K562 (cell line): ENCODE measurements at regions not wholly inside any gene's neighbourhood (a gene's known extent, or its start where the extent isn't known, plus 50 kb on each side); places are given as distances from the start of the nearest gene placed in this dataset.
A peak's percentile ranks its signal among the peaks of the same experiment; 100 is the strongest.

Experiments used
- ATAC-seq: fragments of 200-7000 bp; cut with Tn5 transposase; 3 replicates; pipeline ENCODE4 v1.9.1; 2020; ENCODE audit warnings: moderate library complexity
- BruUV-seq: library from RNA; stranded (reverse); fragments of 400-500 nt; replicated peaks from 2 replicates; lab custom pipeline; 2021; lab: Mats Ljungman, UMichigan
- CTCF ChIA-PET: fragments of 300-600 bp; formaldehyde crosslinking; extraction: SDS; loops from one replicate; lab custom pipeline; 2021; ENCODE audit warnings: low intra/inter-chr PET ratio; lab: Yijun Ruan, JAX
- POLR2A ChIA-PET: fragments of 300-600, 350-650 bp; sonication (Branson Sonifier 250); formaldehyde crosslinking; extraction: SDS; loops from one replicate; lab custom pipeline; 2021; ENCODE audit warnings: antibody characterized with exemption, inconsistent platforms; lab: Yijun Ruan, JAX
- DNase-seq, 4 experiments: peaks; one replicate each; pipeline versions ENCODE4 v3.0.0 to v3.0.0-alpha.2; 2011 to 2018; ENCODE audit warnings: low spot score in 3 of 4, mixed read lengths in 3 of 4; ENCODE audit errors: extremely low read depth in 1 of 4
- FAIRE-seq: peaks from 2 replicates; lab custom pipeline; 2011; peaks lifted over from hg19 to GRCh38; lab: Jason Lieb, UNC
- H2AFZ ChIP-seq: 2 replicates; pipeline ENCODE4 v1.6.0; 2011; ENCODE audit warnings: low read depth, low read length, control low read depth, inconsistent platforms
- H3K27ac ChIP-seq: fragments of 200-600 bp; 3 replicates; pipeline ENCODE4 v1.8.0; 2011; ENCODE audit warnings: low read depth, mild to moderate bottlenecking, control low read depth, inconsistent platforms, low read length, moderate library complexity, mixed read lengths; ENCODE audit errors: extremely low read depth
- H3K27me3 ChIP-seq, 2 experiments: fragments of 300-600 bp in 1 of 2; 2 replicates in 1 of 2; 3 replicates in 1 of 2; pipeline versions ENCODE4 v1.6.0 to v1.8.0; 2011; ENCODE audit warnings: inconsistent platforms in 2 of 2, low read length in 2 of 2, mild to moderate bottlenecking in 1 of 2, mixed read lengths in 1 of 2, moderate library complexity in 1 of 2; ENCODE audit not compliant: control insufficient read depth in 2 of 2, insufficient read depth in 2 of 2
- H3K36me3 ChIP-seq: fragments of 300-600 bp; 3 replicates; pipeline ENCODE4 v1.8.0; 2011; ENCODE audit warnings: mild to moderate bottlenecking, low read length, inconsistent platforms; ENCODE audit not compliant: control insufficient read depth, insufficient read depth
- H3K4me1 ChIP-seq, 2 experiments: fragments of 200-600 bp in 1 of 2; replicated peaks in 1 of 2; 2 replicates in 1 of 2; 3 replicates in 1 of 2; pipeline versions ENCODE4 v1.5.1 to v1.8.0; 2011; ENCODE audit warnings: inconsistent platforms in 2 of 2, low read length in 2 of 2, mild to moderate bottlenecking in 1 of 2, mixed read lengths in 1 of 2, moderate library complexity in 1 of 2; ENCODE audit not compliant: control insufficient read depth in 2 of 2, insufficient read depth in 2 of 2
- H3K4me2 ChIP-seq: 2 replicates; pipeline ENCODE4 v1.6.1; 2011; ENCODE audit warnings: low read length, control low read depth, inconsistent platforms, mixed read lengths; ENCODE audit not compliant: insufficient read depth
- H3K4me3 ChIP-seq: fragments of 200-600 bp; sonication (generic), shearing (Covaris generic); 2 replicates; pipeline ENCODE4 v1.5.1; 2016; ENCODE audit warnings: control low read depth, inconsistent platforms
- H3K79me2 ChIP-seq: fragments of 200-600 bp; 3 replicates; pipeline ENCODE4 v1.8.0; 2011; ENCODE audit warnings: low read length, inconsistent platforms; ENCODE audit not compliant: control insufficient read depth, insufficient read depth
- H3K9ac ChIP-seq, 2 experiments: 2 replicates each; pipeline versions ENCODE4 v1.6.0 to v1.6.1; 2011; ENCODE audit warnings: low read depth in 2 of 2, low read length in 2 of 2, control low read depth in 1 of 2, inconsistent platforms in 1 of 2, mild to moderate bottlenecking in 1 of 2, mixed read lengths in 1 of 2; ENCODE audit not compliant: insufficient read depth in 1 of 2
- H3K9me1 ChIP-seq: one replicate; pipeline ENCODE4 v1.6.0; 2011; ENCODE audit warnings: inconsistent platforms, mild to moderate bottlenecking, low read length, moderate library complexity; ENCODE audit not compliant: control insufficient read depth, insufficient read depth
- H3K9me3 ChIP-seq: replicated peaks from 2 replicates; pipeline ENCODE4 v1.5.1; 2011; ENCODE audit warnings: low read depth, low read length, inconsistent platforms; ENCODE audit not compliant: control insufficient read depth, insufficient read depth
- H4K20me1 ChIP-seq: replicated peaks from 2 replicates; pipeline ENCODE4 v1.6.1; 2011; ENCODE audit warnings: low read length, inconsistent platforms, mixed read lengths; ENCODE audit not compliant: control insufficient read depth, insufficient read depth
- ARNT ChIP-seq, 2 experiments: fragments of 450-650 bp; IDR thresholded peaks; 2 replicates each; pipeline ENCODE4 v1.6.1; 2016; ENCODE audit warnings: mild to moderate bottlenecking in 1 of 2
- HMGN3 ChIP-seq: IDR thresholded peaks from 2 replicates; pipeline ENCODE4 v1.6.1; 2011; ENCODE audit warnings: borderline replicate concordance, low read depth, mild to moderate bottlenecking, mixed read lengths, low read length; ENCODE audit not compliant: insufficient read length; ENCODE audit errors: extremely low read depth
- RBM25 ChIP-seq: fragments of 200-400 bp; formaldehyde crosslinking; IDR thresholded peaks from 2 replicates; pipeline ENCODE4 v1.6.1; 2018; ENCODE audit warnings: low read length, low read depth, moderate library complexity; ENCODE audit not compliant: severe bottlenecking
- ZNF263 ChIP-seq: sonication (generic); formaldehyde crosslinking; IDR thresholded peaks from 2 replicates; pipeline ENCODE4 v1.8.0; 2022; ENCODE audit warnings: mild to moderate bottlenecking, missing genetic modification reagents, borderline replicate concordance
- ZNF57 ChIP-seq: fragments of 450-650 bp; formaldehyde crosslinking; IDR thresholded peaks from 2 replicates; pipeline ENCODE4 v1.4.0; 2020; ENCODE audit warnings: mild to moderate bottlenecking, moderate library complexity
- ZNF696 ChIP-seq: fragments of 250-450 bp; sonication (Bioruptor Pico); conservative IDR thresholded peaks from 2 replicates; pipeline ENCODE4 v1.4.0; 2020; ENCODE audit warnings: mild to moderate bottlenecking, moderate library complexity
- WGBS: fragments of 100-300 bp; shearing (Covaris generic); methylation state at CpG from one replicate; pipeline ENCODE4 v1.1.6; 2016; ENCODE audit warnings: low coverage, mixed read lengths; ENCODE audit not compliant: insufficient coverage; ENCODE audit errors: missing lambda C conversion rate; 5-methylcytosine and 5-hydroxymethylcytosine counted together
- in situ Hi-C: fragments of 300-500 bp; cut with MboI; formaldehyde crosslinking; loops from 4 replicates; pipeline ENCODE4 v1.15.0; 2018; ENCODE audit warnings: inconsistent platforms, mixed read lengths
- intact Hi-C: fragments of 100-400 bp; cut with micrococcal nuclease; formaldehyde crosslinking; loops from 2 replicates; pipeline ENCODE4 v1.14.2; 2022

DNA sequence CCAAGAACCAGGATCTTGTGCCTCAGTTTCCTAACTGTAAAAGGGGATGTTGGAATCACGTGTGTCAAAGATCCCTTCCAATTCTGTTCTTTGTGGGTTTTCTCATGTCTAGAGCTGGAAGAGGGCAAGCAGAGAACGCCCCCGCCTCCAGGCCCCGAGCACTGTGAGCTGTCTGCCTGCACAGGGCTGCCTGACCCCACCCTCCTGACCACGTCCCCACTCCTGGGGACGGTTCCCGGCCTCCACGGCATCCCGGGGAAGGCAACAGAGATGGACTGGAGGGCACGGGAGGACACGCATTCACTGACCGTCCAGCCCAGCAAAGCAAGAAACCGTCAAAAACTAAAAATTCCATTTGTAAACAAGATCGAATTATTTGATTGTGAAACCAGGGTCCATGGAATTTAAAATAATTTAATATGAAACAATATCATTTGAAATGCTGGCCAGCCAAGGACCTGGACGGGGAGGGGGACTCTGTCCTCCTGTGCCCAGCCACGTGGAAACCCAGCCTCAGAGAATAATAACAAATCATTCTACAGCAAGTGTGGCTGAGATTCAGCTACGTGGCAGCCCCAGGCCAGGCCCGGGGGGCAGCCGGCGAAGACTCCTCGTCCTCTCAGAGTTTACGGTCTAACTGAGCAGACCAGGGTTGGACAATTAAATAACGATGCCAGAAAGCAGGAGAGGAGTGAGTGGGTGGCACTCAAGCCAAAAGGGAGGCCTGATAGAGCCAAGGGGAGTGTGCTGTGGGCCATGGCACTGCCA lies 87.3 kb upstream of the DIO3 start (continued):
- TF ChIP-seq HMGN3 (no peak), ZNF696 (CRISPR knock-in tag) (no peak)

DNA sequence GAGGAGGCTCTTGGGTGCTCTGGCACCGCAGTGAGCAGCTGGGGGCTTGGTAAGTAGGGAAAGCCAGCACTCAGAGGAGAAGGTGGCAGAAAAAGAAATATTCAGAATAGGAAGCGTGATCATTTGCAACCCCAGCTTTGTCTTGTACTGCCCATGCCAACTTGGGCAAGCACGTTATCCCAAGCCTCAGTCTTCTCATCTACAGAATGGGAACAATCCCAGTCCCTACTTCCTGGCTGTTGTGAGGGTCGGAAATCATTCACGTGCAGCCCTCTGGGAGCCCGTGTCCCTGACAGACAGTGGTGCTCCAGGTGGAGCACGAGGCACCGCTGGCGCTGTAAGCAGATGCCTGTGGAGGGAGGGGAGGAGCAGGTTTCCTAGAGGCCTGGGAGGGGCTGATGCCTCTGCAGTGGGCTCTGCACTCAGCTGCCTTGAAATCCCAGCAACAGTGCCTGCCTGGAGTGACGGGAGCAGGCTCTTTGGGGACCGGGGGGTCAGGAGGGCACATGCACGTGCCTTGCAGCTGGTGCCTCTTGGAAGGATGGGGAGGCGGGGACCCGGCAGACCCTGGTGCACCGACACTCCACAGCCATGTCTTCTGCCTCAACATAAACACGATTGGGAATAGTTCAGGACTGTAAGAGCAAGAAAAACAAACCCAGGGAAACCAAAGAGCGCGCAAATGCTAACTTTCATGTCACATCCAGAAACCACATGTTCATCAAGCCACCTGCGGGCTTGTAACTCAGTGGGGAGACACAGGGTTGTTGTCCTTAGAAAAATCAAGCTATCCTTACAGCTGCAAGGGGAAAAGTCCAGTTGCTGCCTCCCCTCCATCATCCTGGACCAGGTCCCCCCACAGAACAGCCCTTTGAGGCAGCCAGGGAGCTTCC lies 86.5 kb upstream of the DIO3 start:
- Histone ChIP-seq H3K27me3 (peaks cover 4 to 58% of the 10 kb centered on the region in 2 experiments; a peak in 4 of 5 replicates), H2AFZ (no peak overlapping the region), H4K20me1 (no peaks in the 10 kb centered on the region), H3K9me3 (no peaks in the 10 kb centered on the region), H3K36me3 (no peaks in the 10 kb centered on the region), H3K79me2 (no peaks in the 10 kb centered on the region), H3K9me1 (no peaks in the 10 kb centered on the region), H3K4me1 (peaks cover 0 to 17% of the 10 kb centered on the region in 2 experiments; a peak in 2 of 5 replicates), H3K9ac (no peak overlapping the region), H3K4me2 (no peak overlapping the region), H3K4me3 (no peak overlapping the region), H3K27ac (no peak overlapping the region)
- no TSS peak for BruUV-seq
- TF ChIP-seq ZNF57 (no peak), RBM25 (peak; percentile 51), ZNF263 (peak; percentile 52; the same call in 1 of the 2 replicates), ARNT (IDR thresholded peaks at IDR 0.05) (no peak)
- DNase-seq (no peak), FAIRE-seq (no peak), ATAC-seq (no peak)
- in situ Hi-C loops = no loop called here
- POLR2A ChIA-PET = no interaction called here
- WGBS = 16% methylated on average over 14 of the region's 19 CpGs
- CTCF ChIA-PET = no interaction called here
- intact Hi-C loops = no loop called here
